ENCODE measurements at regions not wholly inside any gene's neighbourhood (a gene's known extent, or its start where the extent isn't known, plus 50 kb on each side); places are given as distances from the start of the nearest gene placed in this dataset.

DNA sequence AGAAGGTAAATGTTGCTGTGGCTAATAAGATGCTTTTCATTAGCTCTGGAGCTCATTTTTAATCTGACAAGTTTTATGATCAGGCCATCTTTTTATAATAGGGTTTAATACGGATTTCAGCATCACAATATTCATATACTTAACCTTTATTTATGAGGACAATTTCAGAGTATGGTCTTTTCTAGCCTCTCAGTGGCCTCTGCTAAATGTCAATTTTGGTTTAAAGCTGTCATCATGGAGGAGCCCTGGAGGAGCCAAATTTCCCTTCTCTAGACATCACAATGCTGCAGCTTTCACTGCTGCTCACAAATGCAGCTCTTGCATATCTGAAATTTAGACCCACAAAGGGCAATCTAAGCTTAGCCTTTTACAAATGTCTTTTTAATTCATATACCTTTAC lies 510.4 kb downstream of the PCDH7 start:
- no peak for TF ChIP-seq ZFP3 (CRISPR knock-in tag; IDR thresholded peaks at IDR 0.05)
- no peak for TF ChIP-seq OSR1 (CRISPR knock-in tag; IDR thresholded peaks at IDR 0.05)
- TF ChIP-seq CSDC2 (CRISPR knock-in tag; IDR thresholded peaks at IDR 0.05): no peak
- no peak for TF ChIP-seq RARB (CRISPR knock-in tag; IDR thresholded peaks at IDR 0.05)

Measured in SK-N-SH treated with all-trans-retinoic acid at 6 μM for 48 hours (cell line).